Esophagus squamous epithelium (tissue), 5 donors: ENCODE measurements at regions not wholly inside any gene's neighbourhood (a gene's known extent, or its start where the extent isn't known, plus 50 kb on each side); places are given as distances from the start of the nearest gene placed in this dataset.

Experiments
- DNase-seq: peaks from one replicate; lab custom pipeline; 2025; lab: John Stamatoyannopoulos, UW
- H3K27ac ChIP-seq, 4 donors: fragments of 200-600 bp; sonication (generic); one replicate each; pipeline ENCODE4 v1.5.1; 2016 to 2019; ENCODE audit warnings: mild to moderate bottlenecking in 1 of 4
- H3K27me3 ChIP-seq, 4 donors: fragments of 200-600 bp; sonication (generic); 1 replicate in 3 of 4; 2 replicates in 1 of 4; pipeline versions ENCODE4 v1.5.1 to v1.6.0; 2017 to 2021; ENCODE audit warnings: antibody characterized with exemption in 1 of 4
- H3K36me3 ChIP-seq, 3 donors: fragments of 200-600 bp; sonication (generic); one replicate each; pipeline ENCODE4 v1.5.1; 2016 to 2019
- H3K4me1 ChIP-seq, 3 donors: fragments of 200-600 bp; sonication (generic); one replicate each; pipeline ENCODE4 v1.5.1; 2017 to 2019
- H3K4me3 ChIP-seq, 4 donors: fragments of 200-600 bp; sonication (generic); 1 replicate in 3 of 4; 2 replicates in 1 of 4; pipeline ENCODE4 v1.5.1; 2016 to 2019; ENCODE audit warnings: mild to moderate bottlenecking in 2 of 4, moderate library complexity in 1 of 4
- H3K9me3 ChIP-seq, 3 donors: fragments of 200-600 bp; sonication (generic); one replicate each; pipeline ENCODE4 v1.5.1; 2016 to 2019
- POLR2A ChIP-seq, 4 donors: fragments of 450-650 bp; IDR thresholded peaks; one replicate each; pipeline ENCODE4 v1.6.1; 2017; ENCODE audit warnings: antibody characterized with exemption in 4 of 4, mild to moderate bottlenecking in 4 of 4, moderate library complexity in 3 of 4
- WGBS, 2 donors: methylation state at CpG; one replicate each; pipeline ENCODE4 v1.1.5; 2018; 5-methylcytosine and 5-hydroxymethylcytosine counted together
- intact Hi-C: fragments of 100-400 bp; cut with DNase I; formaldehyde crosslinking; loops from one replicate; pipeline ENCODE4 v1.15.0; 2022
- TF ChIP-seq, protein P1 (sequence below), 6 experiments: fragments of 450-650 bp in 4 of 6; fragments of 200-600 bp in 2 of 6; sonication (generic) in 2 of 6; IDR thresholded peaks; one replicate each; pipeline ENCODE4 v1.5.1; 2016 to 2019; ENCODE audit warnings: antibody characterized with exemption in 6 of 6, mild to moderate bottlenecking in 4 of 6, moderate library complexity in 4 of 6
- donor health status: DM: yes; HTN: yes; CAD: no.

DNA sequence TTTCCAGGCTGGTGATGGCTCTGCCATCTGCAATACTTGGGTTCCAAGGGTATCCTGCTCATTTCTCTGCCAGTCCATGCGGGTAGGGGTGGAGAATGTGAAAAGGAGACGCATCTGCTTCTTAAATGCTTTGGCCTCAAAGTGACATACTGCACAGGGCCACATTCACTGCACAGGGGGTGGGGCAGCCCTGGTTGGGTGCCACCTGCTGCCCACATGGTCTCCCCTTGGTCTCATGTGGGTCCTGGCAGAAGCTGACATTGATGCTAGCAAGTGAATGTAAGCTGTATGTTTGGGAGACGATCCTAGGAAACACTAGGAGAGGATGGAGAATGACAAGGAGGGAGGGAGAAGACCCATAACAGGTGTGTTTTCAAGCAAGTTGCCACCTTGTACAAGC, 140.9 kb downstream of the EDN3 start:
- no peaks in the 10 kb centered on the region for H3K9me3 ChIP-seq
- H3K4me3 ChIP-seq: no peak overlapping the region
- no peak overlapping the region for H3K27ac ChIP-seq
- no peaks in the 10 kb centered on the region for H3K4me1 ChIP-seq
- WGBS, 2 donors: 50 to 83% methylated on average over 1 to 3 of the region's 3 CpGs
- H3K36me3 ChIP-seq: no peaks in the 10 kb centered on the region
- intact Hi-C loops: no loop called here
- DNase-seq: no peak
- TF ChIP-seq, protein P1, sequence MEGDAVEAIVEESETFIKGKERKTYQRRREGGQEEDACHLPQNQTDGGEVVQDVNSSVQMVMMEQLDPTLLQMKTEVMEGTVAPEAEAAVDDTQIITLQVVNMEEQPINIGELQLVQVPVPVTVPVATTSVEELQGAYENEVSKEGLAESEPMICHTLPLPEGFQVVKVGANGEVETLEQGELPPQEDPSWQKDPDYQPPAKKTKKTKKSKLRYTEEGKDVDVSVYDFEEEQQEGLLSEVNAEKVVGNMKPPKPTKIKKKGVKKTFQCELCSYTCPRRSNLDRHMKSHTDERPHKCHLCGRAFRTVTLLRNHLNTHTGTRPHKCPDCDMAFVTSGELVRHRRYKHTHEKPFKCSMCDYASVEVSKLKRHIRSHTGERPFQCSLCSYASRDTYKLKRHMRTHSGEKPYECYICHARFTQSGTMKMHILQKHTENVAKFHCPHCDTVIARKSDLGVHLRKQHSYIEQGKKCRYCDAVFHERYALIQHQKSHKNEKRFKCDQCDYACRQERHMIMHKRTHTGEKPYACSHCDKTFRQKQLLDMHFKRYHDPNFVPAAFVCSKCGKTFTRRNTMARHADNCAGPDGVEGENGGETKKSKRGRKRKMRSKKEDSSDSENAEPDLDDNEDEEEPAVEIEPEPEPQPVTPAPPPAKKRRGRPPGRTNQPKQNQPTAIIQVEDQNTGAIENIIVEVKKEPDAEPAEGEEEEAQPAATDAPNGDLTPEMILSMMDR (IDR thresholded peaks at IDR 0.05): no peak
- no peak for TF ChIP-seq POLR2A (IDR thresholded peaks at IDR 0.05)
- peaks cover 0 to 66% (median 0%) of the 10 kb centered on the region in 4 donors for H3K27me3 ChIP-seq

DNA sequence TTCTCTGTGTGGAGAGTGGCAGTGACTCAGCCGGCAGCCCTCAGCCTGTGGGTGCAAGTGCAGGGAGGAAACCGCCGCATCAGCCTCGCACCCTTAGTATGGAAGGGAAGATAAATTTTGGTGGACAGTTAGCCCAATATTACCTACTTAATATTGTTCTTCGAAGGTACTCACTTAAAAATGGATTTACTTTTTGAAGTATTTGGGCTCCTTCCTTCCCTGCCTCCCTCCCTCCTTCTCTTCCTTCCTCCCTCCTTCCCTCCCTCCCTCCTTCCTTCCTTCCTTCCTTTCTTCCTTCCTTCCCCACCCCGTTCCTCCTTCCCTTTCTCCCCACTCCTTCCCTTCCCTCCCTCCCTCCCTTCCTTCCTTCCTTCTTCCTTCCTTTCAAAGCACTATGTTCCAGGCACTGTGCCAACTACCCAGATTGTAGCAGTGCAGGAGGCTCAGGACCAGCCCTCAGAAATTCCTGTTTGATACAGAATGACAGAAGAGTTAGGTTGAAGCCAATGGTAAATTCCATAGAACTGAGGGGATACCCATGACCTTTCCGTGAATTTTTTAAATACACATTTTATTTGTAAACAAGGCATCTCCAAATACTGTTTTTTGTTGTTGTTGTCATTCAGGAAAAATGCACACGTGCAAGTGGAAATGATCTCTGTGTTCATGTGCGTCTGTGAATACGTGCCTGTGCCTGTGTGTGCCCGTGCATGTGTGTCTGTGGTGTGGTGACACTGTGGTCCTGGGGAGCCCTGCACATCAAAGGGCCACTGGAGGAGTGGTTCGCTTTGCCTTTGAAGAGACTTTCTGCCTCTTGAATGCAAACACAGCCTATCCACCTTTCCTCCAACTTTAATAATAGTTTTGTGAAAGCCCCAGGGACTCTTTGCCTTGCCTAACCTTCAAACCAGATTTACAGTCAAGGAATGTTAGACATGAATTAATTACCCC, 141.7 kb downstream of the EDN3 start:
- Histone ChIP-seq H3K4me1 (no peaks in the 10 kb centered on the region), H3K4me3 (no peak overlapping the region), H3K9me3 (no peaks in the 10 kb centered on the region), H3K27ac (no peak overlapping the region), H3K36me3 (no peaks in the 10 kb centered on the region), H3K27me3 (peaks cover 0 to 74% (median 0%) of the 10 kb centered on the region in 4 donors)
- 38 to 54% methylated on average over 6 to 12 of the region's 12 CpGs for WGBS, 2 donors
- TF ChIP-seq POLR2A (IDR thresholded peaks at IDR 0.05): no peak
- DNase-seq: no peak
- intact Hi-C loops: no loop called here

DNA sequence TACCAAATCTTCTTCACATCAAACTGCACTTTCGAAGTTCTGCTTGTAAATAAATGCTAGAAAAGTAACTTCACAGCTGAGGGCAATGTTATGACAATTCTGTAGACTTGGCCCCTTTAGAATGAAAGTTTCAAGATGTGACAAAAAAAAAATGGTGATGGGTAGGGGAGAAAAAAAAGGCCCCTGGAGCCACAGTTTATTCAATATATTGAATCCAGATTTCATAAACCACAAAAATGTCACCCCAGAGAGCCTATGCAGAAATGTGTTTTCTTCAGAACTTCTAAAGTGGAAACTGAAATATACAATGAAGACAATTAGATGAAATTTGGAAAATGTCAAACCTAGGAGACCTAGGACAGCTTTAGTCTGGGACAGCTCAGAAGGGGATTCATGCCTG, 143.1 kb downstream of the EDN3 start:
- peaks cover 0 to 88% (median 0%) of the 10 kb centered on the region in 4 donors for H3K27me3 ChIP-seq
- intact Hi-C loops: no loop called here

DNA sequence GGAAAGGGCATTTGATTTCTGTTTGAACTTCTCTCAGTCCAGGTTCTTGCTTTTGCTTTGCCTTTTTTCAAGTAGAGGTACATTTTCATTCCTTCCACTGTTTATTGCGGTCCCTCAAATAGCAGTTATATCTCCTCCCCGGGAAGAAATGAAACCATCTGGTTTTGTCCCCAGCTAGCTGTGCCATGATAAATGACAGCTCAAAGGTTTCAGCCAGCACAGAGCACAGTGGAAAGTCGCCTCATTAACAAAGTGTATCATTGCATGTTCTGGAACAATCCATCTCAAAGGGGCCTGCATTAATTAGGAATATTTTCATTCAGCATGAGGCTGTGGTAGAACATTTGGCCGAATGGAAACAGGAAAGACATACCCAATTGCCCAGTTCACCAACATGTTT, 146.0 kb downstream of the EDN3 start:
- TF ChIP-seq, protein P1 (IDR thresholded peaks at IDR 0.05): no peak
- TF ChIP-seq POLR2A (IDR thresholded peaks at IDR 0.05): no peak
- Histone ChIP-seq H3K4me3 (no peak overlapping the region), H3K27ac (no peak overlapping the region), H3K36me3 (no peaks in the 10 kb centered on the region), H3K9me3 (no peaks in the 10 kb centered on the region), H3K27me3 (peaks cover 0 to 89% (median 0%) of the 10 kb centered on the region in 4 donors), H3K4me1 (no peaks in the 10 kb centered on the region)
- no peak for DNase-seq
- intact Hi-C loops: no loop called here
- 60 to 73% methylated on average over 4 of the region's 4 CpGs for WGBS, 2 donors

More for the DNA sequence above, 143.1 kb downstream of the EDN3 start:
- H3K4me1 ChIP-seq: no peaks in the 10 kb centered on the region
- H3K9me3 ChIP-seq: no peaks in the 10 kb centered on the region
- no peak for DNase-seq
- no peak overlapping the region for H3K4me3 ChIP-seq
- 45 to 52% methylated on average over 1 of the region's 1 CpG for WGBS, 2 donors
- no peak overlapping the region for H3K27ac ChIP-seq
- no peak for TF ChIP-seq POLR2A (IDR thresholded peaks at IDR 0.05)
- TF ChIP-seq, protein P1 (IDR thresholded peaks at IDR 0.05): no peak
- no peaks in the 10 kb centered on the region for H3K36me3 ChIP-seq

DNA sequence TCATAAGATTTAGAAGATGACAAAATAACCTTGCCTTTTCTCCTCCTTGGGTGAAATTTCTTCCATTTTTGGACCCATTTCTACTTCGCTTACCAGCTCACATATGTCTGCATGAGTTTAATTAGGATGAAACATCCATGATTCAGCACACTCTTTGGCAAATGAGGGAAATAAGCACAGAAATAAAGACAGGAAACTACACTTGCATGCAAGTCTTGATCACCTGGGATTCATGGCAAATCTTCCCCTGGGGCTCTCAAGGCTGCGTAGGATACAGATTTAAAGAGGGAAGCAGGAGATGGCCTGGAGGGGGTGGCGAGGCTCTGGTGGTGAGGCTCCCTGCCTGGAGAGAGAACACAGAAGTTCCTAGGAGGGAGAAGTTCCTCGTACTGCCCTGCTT, 147.8 kb downstream of the EDN3 start:
- no peak for DNase-seq
- H3K9me3 ChIP-seq: no peaks in the 10 kb centered on the region
- no peak overlapping the region for H3K4me3 ChIP-seq
- WGBS, 2 donors: 49 to 56% methylated on average over 4 of the region's 4 CpGs
- no peaks in the 10 kb centered on the region for H3K36me3 ChIP-seq
- H3K27me3 ChIP-seq: peaks cover 0 to 73% (median 0%) of the 10 kb centered on the region in 4 donors
- no peak overlapping the region for H3K27ac ChIP-seq
- intact Hi-C loops: no loop called here
- TF ChIP-seq, protein P1 (IDR thresholded peaks at IDR 0.05): no peak
- H3K4me1 ChIP-seq: no peaks in the 10 kb centered on the region
